ENCODE measurements at regions not wholly inside any gene's neighbourhood (a gene's known extent, or its start where the extent isn't known, plus 50 kb on each side); places are given as distances from the start of the nearest gene placed in this dataset.
A peak's percentile ranks its signal among the peaks of the same experiment; 100 is the strongest.

DNA sequence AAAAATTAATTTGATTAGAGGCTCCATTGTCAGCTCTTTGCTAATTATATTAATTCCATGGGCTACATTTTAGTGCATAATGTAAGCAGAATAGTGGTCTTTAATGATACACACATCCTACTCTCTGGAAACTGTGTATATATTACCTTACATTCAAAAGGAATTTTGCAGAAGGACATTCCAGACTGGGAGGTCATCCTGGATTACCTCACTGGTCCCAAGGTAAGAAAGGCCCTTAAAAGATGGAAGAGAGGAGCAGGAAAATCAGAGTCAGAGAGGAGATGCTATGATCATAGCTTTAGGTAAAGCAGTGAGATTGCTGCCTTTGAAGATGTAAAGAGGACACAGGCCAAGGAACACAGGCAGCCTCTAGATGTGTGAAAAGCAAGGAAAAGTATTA, 1180.8 kb downstream of the CDH12 start:
- H3K27ac ChIP-seq (replicated peaks) = no peak overlapping the region
- no peak for DNase-seq (ENCODE audit: low read depth in 1 of 2, low spot score in 1 of 2)
- TF ChIP-seq POLR2AphosphoS5 (IDR thresholded peaks at IDR 0.05; ENCODE audit: low read depth) (no peak), SPI1 (IDR thresholded peaks at IDR 0.05; ENCODE audit: borderline replicate concordance, low read depth) (no peak), GABPA (IDR thresholded peaks at IDR 0.05; ENCODE audit: low read depth) (no peak)
- TF ChIP-seq, protein P1, sequence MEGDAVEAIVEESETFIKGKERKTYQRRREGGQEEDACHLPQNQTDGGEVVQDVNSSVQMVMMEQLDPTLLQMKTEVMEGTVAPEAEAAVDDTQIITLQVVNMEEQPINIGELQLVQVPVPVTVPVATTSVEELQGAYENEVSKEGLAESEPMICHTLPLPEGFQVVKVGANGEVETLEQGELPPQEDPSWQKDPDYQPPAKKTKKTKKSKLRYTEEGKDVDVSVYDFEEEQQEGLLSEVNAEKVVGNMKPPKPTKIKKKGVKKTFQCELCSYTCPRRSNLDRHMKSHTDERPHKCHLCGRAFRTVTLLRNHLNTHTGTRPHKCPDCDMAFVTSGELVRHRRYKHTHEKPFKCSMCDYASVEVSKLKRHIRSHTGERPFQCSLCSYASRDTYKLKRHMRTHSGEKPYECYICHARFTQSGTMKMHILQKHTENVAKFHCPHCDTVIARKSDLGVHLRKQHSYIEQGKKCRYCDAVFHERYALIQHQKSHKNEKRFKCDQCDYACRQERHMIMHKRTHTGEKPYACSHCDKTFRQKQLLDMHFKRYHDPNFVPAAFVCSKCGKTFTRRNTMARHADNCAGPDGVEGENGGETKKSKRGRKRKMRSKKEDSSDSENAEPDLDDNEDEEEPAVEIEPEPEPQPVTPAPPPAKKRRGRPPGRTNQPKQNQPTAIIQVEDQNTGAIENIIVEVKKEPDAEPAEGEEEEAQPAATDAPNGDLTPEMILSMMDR (IDR thresholded peaks at IDR 0.05; ENCODE audit: insufficient read depth, low read length) = no peak
- TF ChIP-seq, protein P2, sequence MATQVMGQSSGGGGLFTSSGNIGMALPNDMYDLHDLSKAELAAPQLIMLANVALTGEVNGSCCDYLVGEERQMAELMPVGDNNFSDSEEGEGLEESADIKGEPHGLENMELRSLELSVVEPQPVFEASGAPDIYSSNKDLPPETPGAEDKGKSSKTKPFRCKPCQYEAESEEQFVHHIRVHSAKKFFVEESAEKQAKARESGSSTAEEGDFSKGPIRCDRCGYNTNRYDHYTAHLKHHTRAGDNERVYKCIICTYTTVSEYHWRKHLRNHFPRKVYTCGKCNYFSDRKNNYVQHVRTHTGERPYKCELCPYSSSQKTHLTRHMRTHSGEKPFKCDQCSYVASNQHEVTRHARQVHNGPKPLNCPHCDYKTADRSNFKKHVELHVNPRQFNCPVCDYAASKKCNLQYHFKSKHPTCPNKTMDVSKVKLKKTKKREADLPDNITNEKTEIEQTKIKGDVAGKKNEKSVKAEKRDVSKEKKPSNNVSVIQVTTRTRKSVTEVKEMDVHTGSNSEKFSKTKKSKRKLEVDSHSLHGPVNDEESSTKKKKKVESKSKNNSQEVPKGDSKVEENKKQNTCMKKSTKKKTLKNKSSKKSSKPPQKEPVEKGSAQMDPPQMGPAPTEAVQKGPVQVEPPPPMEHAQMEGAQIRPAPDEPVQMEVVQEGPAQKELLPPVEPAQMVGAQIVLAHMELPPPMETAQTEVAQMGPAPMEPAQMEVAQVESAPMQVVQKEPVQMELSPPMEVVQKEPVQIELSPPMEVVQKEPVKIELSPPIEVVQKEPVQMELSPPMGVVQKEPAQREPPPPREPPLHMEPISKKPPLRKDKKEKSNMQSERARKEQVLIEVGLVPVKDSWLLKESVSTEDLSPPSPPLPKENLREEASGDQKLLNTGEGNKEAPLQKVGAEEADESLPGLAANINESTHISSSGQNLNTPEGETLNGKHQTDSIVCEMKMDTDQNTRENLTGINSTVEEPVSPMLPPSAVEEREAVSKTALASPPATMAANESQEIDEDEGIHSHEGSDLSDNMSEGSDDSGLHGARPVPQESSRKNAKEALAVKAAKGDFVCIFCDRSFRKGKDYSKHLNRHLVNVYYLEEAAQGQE (IDR thresholded peaks at IDR 0.05; ENCODE audit: insufficient replicate concordance, low read depth) = no peak
- no peak overlapping the region for H3K4me3 ChIP-seq (replicated peaks; ENCODE audit: insufficient read depth, low read length)
- H3K27me3 ChIP-seq (ENCODE audit: insufficient read depth, poor library complexity, severe bottlenecking) = no peaks in the 10 kb centered on the region

GRCh38 chr5:21665524-21665923, 1187.6 kb downstream of the CDH12 start:
- DNase-seq (ENCODE audit: low read depth in 1 of 2, low spot score in 1 of 2) = no peak
- Histone ChIP-seq H3K27me3 (ENCODE audit: insufficient read depth, poor library complexity, severe bottlenecking) (no peaks in the 10 kb centered on the region), H3K4me3 (replicated peaks; ENCODE audit: insufficient read depth, low read length) (no peak overlapping the region), H3K27ac (replicated peaks) (no peak overlapping the region)
- TF ChIP-seq SPI1 (IDR thresholded peaks at IDR 0.05; ENCODE audit: borderline replicate concordance, low read depth) = no peak
- TF ChIP-seq, protein P1 (IDR thresholded peaks at IDR 0.05; ENCODE audit: insufficient read depth, low read length) = no peak
- no peak for TF ChIP-seq POLR2AphosphoS5 (IDR thresholded peaks at IDR 0.05; ENCODE audit: low read depth)
- TF ChIP-seq, protein P2 (IDR thresholded peaks at IDR 0.05; ENCODE audit: insufficient replicate concordance, low read depth) = no peak
- no peak for TF ChIP-seq GABPA (IDR thresholded peaks at IDR 0.05; ENCODE audit: low read depth)

DNA sequence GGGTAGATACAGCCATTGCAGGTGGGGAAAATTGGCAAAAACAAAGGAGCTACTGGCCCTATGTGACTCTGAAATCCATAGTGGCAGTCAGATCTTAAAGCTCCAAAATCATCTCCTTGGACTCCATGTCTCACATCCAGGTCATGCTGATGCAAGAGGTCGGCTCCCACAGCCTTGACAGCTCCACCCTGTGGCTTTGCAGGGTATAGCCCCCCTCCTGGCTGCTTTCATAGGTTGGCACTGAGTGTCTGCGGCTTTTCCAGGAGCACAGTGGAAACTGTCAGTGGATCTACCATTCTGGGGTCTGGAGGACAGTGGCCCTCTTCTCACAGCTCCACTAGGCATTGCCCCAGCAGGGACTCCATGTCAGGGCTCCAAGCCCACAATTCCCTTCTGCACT, 1190.1 kb downstream of the CDH12 start:
- TF ChIP-seq, protein P2 (IDR thresholded peaks at IDR 0.05; ENCODE audit: insufficient replicate concordance, low read depth) = no peak
- TF ChIP-seq POLR2AphosphoS5 (IDR thresholded peaks at IDR 0.05; ENCODE audit: low read depth) = no peak
- TF ChIP-seq SPI1 (IDR thresholded peaks at IDR 0.05; ENCODE audit: borderline replicate concordance, low read depth) = no peak
- TF ChIP-seq GABPA (IDR thresholded peaks at IDR 0.05; ENCODE audit: low read depth) = no peak
- TF ChIP-seq, protein P1 (IDR thresholded peaks at IDR 0.05; ENCODE audit: insufficient read depth, low read length) = no peak
- Histone ChIP-seq H3K27me3 (ENCODE audit: insufficient read depth, poor library complexity, severe bottlenecking) (no peaks in the 10 kb centered on the region), H3K4me3 (replicated peaks; ENCODE audit: insufficient read depth, low read length) (no peak overlapping the region), H3K27ac (replicated peaks) (no peak overlapping the region)
- DNase-seq (ENCODE audit: low read depth in 1 of 2, low spot score in 1 of 2) = peak in 1 of 2 experiments; percentile 6
